ENCODE measurements at regions not wholly inside any gene's neighbourhood (a gene's known extent, or its start where the extent isn't known, plus 50 kb on each side); places are given as distances from the start of the nearest gene placed in this dataset.

GRCh38 chr4:29581457-29581856 lies 1138.7 kb upstream of the PCDH7 start:
- Histone ChIP-seq H4K91ac (replicated peaks; ENCODE audit: insufficient read length, low read length) (no peak overlapping the region), H2BK15ac (ENCODE audit: low read length) (no peak overlapping the region), H3K9me3 (ENCODE audit: insufficient read depth in 2 of 2, low read depth in 1 of 2, low read length in 1 of 2) (no peaks in the 10 kb centered on the region), H2BK20ac (ENCODE audit: low read length) (no peak overlapping the region), H3K4me3 (ENCODE audit: extremely low read depth in 1 of 4, insufficient read depth in 2 of 4, low read depth in 3 of 4, low read length in 4 of 4) (no peak overlapping the region), H3K9ac (replicated peaks in 1 of 4; ENCODE audit: extremely low read depth in 1 of 4, low read depth in 3 of 4, low read length in 3 of 4) (no peak overlapping the region), H2BK12ac (ENCODE audit: low read depth, low read length) (no peak overlapping the region), H3K14ac (ENCODE audit: insufficient read length) (no peak overlapping the region), H3K4me2 (ENCODE audit: insufficient read depth in 1 of 2, low read depth in 2 of 2, low read length in 2 of 2) (no peak overlapping the region), H3K4me1 (replicated peaks in 1 of 4; ENCODE audit: control insufficient read depth in 3 of 4, insufficient read depth in 4 of 4, low read length in 3 of 4) (no peaks in the 10 kb centered on the region), H2AK5ac (ENCODE audit: low read depth, low read length) (no peak overlapping the region), H2AFZ (ENCODE audit: low read length) (no peak overlapping the region), H4K20me1 (replicated peaks in 1 of 2; ENCODE audit: control insufficient read depth in 1 of 2, insufficient read depth in 2 of 2, low read length in 2 of 2) (no peaks in the 10 kb centered on the region), H4K8ac (ENCODE audit: extremely low read depth, insufficient read depth, low read length) (no peak overlapping the region), H3K23me2 (ENCODE audit: low read depth, low read length) (no peaks in the 10 kb centered on the region), H3K27ac (ENCODE audit: low read depth, low read length) (no peak overlapping the region), H3K79me2 (ENCODE audit: control insufficient read depth in 1 of 2, insufficient read depth in 2 of 2, low read length in 2 of 2) (no peaks in the 10 kb centered on the region), H3K23ac (ENCODE audit: insufficient read length) (no peak overlapping the region), H3K18ac (ENCODE audit: extremely low read depth, low read length) (no peak overlapping the region), H3K79me1 (ENCODE audit: low read depth, low read length) (no peaks in the 10 kb centered on the region), H3K56ac (replicated peaks; ENCODE audit: insufficient read length, low read depth, low read length) (no peak overlapping the region), H2BK5ac (ENCODE audit: low read depth, low read length) (no peak overlapping the region), H4K5ac (ENCODE audit: insufficient read length, low read depth, low read length) (no peak overlapping the region), H2BK120ac (replicated peaks; ENCODE audit: low read depth, low read length) (no peak overlapping the region), H3K27me3 (replicated peaks in 1 of 4; ENCODE audit: control insufficient read depth in 3 of 4, extremely low read depth in 1 of 4, insufficient read depth in 3 of 4, low read length in 3 of 4) (no peaks in the 10 kb centered on the region), H3K4ac (replicated peaks; ENCODE audit: insufficient read length, low read depth, low read length) (no peak overlapping the region), H3K36me3 (ENCODE audit: control insufficient read depth in 2 of 4, insufficient read depth in 4 of 4, low read length in 3 of 4) (no peaks in the 10 kb centered on the region)
- DNase-seq (ENCODE audit: low read depth in 1 of 2, low spot score in 2 of 2) (no peak), FAIRE-seq (no peak)
- POLR2A ChIA-PET (ENCODE audit: partially characterized antibody): no interaction called here
- TF ChIP-seq RXRA (IDR thresholded peaks at IDR 0.05; ENCODE audit: insufficient read depth, low read depth, low read length): no peak
- no peak for TF ChIP-seq BRCA1 (IDR thresholded peaks at IDR 0.05; ENCODE audit: low read depth, low read length)
- TF ChIP-seq KDM1A (IDR thresholded peaks at IDR 0.05; ENCODE audit: borderline replicate concordance, low read length): no peak
- TF ChIP-seq CBX5 (IDR thresholded peaks at IDR 0.05; ENCODE audit: low read depth, low read length): no peak
- TF ChIP-seq TAF7 (optimal IDR thresholded peaks at IDR 0.05; ENCODE audit: borderline replicate concordance, low read depth, low read length): no peak
- no peak for TF ChIP-seq RFX5 (IDR thresholded peaks at IDR 0.05; ENCODE audit: borderline replicate concordance, low read depth, low read length)
- no peak for TF ChIP-seq TAF1 (IDR thresholded peaks at IDR 0.05; ENCODE audit: low read depth, low read length)
- TF ChIP-seq EP300 (IDR thresholded peaks at IDR 0.05; ENCODE audit: borderline replicate concordance in 1 of 2, low read depth in 2 of 2, low read length in 2 of 2): no peak
- TF ChIP-seq, protein P1, sequence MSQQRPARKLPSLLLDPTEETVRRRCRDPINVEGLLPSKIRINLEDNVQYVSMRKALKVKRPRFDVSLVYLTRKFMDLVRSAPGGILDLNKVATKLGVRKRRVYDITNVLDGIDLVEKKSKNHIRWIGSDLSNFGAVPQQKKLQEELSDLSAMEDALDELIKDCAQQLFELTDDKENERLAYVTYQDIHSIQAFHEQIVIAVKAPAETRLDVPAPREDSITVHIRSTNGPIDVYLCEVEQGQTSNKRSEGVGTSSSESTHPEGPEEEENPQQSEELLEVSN (IDR thresholded peaks at IDR 0.05): no peak
- TF ChIP-seq SP1 (IDR thresholded peaks at IDR 0.05; ENCODE audit: low read depth, low read length): no peak
- no peak for TF ChIP-seq CHD1 (IDR thresholded peaks at IDR 0.05; ENCODE audit: low read depth, low read length)
- CTCF ChIA-PET (ENCODE audit: partially characterized antibody): no interaction called here
- WGBS, 2 experiments (ENCODE audit: extremely low coverage in 1 of 2, insufficient coverage in 1 of 2, insufficient read length in 1 of 2, insufficient replicate concordance in 2 of 2, low coverage in 1 of 2, low lambda C conversion rate in 2 of 2, missing lambda C conversion rate in 1 of 2): 97% methylated on average over 2 of the region's 2 CpGs; no CpG with 5 or more reads in 1 of the 2 experiments
